NCI-H526 treated with DMSO at 0.1 percent for 48 hours (cell line): ENCODE measurements at regions not wholly inside any gene's neighbourhood (a gene's known extent, or its start where the extent isn't known, plus 50 kb on each side); places are given as distances from the start of the nearest gene placed in this dataset.

Experiments used
- DNase-seq: peaks from one replicate; lab custom pipeline; 2025; lab: John Stamatoyannopoulos, UW

DNA sequence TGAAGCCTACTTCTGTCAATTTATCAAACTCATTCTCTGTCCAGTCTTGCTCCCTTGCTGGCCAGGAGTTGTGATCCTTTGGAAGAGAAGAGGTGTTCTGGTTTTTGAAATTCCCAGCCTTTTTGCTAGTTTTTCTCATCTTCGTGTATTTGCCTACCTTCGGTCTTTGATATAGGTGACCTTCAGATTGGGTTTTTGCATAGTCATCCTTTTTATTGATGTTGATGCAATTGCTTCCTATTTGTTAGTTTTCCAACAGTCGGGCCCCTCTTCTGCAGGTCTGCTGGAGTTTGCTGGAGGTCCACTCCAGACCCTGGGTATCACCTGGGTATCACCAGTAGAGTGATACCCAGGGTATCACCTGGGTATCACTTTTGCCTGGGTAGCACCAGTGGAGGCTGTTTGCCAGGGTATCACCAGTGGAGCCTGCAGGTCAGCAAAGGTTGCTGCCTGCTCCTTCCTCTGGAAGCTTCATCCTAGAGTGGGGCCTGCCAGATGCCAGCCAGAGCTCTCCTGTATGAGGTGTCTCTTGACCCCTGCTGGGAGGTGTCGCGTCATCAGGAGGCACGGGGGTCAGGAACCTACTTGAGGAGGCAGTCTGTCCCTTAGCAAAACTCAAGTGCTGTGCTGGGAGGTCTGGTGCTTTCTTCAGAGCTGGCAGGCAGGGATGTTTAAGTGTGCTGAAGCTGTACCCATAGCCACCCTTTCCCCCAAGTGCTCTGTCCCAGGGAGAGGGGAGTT lies 684.2 kb downstream of the PCDH18 start:
- no peak for DNase-seq

DNA sequence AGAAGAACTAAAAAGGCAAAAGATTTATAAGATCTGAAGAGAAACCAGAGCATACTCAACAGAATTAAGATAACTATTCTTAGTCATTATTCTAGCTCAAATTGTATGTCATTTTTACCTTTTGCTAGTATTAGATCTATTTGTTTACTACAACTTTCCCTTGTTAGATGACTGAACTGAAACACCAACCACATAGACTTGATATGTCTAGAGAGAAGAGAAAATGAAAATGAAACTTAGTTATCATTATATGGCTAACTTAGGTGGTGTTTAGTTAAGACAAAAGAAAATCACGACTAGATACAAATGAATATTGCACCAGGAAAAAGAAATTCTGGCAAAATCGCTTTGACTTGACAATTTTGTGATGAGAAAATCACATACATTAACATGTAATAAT lies 690.8 kb downstream of the PCDH18 start:
- no peak for DNase-seq

DNA sequence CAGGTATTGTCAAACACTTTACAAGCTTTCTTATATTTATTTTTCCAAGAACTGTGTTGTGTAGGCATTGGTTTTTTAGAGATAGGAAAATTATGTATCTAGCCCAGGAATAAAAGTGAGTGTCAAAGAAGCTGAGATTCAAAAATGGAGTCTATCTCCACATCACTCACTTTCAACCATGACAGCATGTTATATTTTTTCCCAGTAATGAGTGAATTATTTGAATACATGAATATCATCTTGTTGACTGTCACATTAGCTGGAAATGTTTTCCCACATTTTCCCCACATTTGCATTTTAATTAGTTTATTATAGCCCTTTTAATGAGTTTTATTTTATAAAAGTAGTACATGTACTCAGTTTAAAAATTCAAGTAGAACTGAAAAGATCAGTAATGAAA lies 693.7 kb downstream of the PCDH18 start:
- DNase-seq, result no peak

DNA sequence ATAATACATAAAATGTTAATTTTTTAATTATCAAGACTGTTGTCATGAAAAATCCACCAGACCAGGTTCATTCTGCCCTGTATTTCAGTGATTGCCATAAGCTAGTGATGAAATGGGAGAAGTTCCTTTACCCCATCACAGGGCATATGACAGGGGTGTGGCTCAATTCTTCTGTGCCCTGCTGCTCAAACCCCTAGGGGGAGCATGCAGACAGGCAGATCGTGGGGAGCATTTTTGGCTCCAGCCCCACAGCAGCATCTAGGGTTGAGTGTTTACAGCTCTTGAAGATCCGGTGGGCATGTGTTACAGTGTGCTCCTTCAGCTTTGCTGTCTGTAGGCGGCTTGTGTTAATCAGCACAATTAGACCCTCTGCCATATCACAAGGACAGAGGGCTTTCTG lies 700.7 kb downstream of the PCDH18 start:
- DNase-seq, result no peak

DNA sequence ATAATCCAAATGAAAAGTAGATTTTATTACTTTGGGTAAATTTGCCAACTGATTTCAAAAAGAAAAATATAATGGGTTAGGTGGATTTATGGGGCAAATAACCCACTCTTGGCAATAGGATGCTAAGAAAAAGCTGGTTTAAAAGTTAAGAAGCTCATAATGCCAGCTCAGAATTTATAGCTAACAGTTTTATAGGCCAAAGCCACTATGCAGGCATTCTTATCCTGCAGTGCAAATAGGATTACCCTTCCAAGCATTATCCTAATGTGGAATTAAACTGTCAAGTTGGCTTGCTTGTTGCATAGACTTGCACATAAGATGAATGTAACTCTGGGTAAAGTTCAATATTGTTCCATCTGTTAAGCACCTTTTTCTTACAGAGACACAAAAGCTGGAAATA lies 703.0 kb downstream of the PCDH18 start:
- no peak for DNase-seq

DNA sequence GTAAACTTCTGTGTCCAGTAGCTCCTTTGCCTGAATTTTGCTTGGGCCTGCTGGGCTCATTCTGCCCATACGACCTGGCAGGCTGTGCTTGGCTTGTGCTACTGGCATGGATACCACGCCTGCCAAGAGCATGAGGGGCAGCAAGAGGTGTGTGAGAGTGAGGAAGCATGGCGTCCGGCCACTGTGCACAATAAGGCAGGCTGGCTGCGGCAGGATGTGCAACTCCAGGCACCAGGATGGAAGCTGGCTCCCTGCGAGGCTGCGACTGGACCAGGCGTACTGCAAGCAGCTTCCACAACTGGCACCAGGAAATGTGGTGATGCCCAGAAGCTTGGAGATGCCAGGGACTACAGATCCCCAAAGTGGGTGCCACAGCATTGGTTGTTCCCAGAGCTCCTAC lies 709.3 kb downstream of the PCDH18 start:
- DNase-seq, result no peak

DNA sequence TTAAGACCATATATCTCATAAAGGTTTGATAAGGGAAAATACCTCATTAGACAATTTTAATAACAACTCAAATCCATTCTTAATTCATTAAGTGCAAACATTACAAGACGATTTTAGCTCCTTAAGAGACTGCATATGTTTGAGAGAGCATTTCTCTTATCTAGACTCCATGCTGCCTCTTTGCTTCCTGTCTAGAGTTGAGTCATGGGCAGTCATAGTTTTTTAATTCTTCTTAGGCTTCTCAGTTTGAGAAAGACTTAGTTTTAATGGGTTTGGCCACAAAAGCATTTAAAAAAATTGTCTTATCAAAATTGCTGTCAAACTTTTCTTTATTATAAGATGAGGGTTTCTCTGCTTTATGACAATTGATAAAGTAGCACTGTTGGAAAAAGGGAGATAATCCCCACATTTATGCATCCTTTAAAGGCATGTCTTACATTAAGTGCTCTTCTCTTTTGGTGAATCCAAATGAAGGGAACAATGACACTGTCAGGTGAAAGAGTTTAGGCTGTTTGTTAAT lies 713.4 kb downstream of the PCDH18 start:
- DNase-seq, result no peak

DNA sequence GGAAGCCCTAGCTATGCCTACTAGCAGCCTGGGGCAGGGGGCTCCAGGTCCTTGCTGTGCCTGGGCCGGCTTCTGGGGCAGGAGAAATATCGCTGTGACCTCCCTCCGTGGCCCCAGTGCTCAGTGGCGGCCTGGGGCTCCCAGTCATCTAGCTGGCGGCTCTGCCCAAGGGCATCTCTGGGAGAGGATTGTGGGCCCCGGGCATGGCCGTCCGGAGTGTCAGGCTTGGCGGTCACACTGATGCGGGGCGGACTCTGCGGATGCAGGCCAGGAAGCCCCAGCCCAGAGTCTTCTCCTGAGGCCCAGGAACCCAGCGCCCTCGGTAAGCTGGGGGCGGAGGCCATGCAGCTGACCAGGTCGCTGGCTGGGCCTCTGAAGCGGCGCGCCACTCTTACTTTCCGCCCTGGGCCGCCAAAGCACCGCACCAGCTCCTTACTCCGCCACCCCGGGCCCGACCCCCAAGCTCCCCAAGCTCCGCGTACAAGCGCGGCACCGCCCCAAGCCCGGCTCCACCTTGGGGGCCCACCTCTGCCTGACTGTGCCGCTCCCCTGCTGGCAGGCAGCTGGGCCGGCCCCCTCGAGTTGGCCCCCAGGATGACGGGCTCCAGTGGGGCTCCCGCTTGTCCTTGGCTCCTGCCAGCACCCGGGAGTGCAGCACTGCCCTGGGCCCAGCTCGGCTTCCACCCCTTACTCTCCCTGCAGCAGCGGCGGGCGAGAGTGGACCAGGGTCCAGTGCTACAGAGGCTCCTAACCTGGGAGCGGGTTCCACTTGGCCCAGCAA lies 720.0 kb downstream of the PCDH18 start:
- DNase-seq, result no peak

DNA sequence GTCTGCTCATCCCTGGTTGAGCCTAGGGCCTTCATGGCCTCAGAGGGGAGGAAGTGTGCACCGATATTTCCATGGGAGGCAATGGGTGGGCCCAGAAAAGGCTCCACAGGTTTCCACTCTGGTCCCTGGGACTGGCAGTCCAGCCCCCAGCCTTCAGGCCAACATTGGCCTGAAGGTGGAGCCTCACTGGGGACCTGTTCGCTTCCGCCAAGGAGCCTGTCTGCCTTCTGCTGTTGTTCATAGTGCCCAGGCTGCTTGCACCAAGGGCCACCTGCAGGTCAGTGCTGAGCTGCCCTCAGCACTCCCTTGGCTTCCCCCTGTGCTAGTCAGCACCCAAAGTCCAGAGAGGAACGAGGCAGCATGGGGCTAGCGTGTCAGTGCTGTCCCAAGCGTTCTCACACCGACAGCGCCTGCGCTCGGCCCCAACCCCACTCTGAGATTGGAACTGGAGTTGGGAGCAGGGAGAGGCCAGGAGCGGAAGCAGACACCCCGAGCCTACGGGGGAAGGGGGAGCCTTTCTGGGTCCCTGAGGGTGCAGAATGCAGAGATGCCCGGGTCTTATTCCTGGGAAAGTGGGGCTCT lies 720.7 kb downstream of the PCDH18 start:
- no peak for DNase-seq

DNA sequence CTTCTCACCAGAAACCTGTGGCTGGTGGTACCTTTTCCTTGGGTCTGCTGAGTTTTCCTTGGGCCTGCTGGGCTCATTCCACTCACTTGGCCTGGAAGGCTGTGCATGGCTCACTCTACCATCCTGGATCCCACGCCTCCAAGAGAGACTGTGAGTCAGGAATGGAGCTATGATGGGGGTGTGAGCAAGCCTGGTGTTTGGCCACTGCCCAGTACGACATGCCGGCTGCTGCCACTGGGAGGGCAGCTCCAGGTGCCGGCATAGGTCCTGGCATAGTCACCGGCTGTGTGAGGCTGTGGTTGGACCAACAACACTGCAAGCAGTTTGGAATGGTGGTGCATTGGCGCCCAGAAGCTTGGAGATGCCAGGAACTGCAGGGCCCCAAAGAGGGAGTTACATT lies 721.7 kb downstream of the PCDH18 start:
- DNase-seq, result no peak

DNA sequence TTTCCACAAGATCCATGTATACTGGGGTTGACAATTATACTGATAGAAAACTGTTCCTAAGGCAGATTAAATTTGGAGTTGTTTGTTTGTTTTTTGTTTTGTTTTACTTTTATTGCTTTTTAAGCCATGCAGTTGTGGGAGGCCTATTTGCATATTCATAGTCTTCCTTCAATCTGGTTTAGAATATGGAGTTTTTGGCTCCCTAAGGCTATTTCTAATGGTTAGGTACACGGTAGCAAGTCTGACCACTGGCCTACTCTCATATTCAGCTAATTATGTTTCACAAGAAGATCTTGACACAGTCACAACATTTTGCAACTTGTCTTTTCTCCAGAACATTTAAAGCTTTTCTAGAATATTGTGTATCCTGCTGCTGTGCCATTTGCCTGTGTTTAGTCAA lies 725.5 kb downstream of the PCDH18 start:
- DNase-seq, result no peak

DNA sequence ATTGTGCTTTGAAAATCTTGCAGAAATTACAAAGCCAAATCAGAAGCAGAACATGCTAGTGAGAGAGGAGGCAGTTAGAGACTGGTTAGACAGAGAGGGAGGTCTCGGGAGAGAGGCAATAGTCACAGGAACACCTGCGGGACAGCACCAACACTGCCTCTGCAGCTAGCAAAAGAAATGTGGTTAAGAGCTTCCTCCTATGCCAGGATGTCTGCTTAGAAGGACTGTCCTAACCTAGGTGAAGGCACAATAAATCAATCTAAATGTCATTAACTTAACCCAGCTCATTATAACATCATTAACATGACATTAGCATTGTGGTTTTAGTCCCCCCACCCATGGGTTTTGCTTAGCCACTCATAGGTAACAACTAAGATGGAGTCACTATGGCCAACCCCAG lies 726.7 kb downstream of the PCDH18 start:
- DNase-seq, result no peak

DNA sequence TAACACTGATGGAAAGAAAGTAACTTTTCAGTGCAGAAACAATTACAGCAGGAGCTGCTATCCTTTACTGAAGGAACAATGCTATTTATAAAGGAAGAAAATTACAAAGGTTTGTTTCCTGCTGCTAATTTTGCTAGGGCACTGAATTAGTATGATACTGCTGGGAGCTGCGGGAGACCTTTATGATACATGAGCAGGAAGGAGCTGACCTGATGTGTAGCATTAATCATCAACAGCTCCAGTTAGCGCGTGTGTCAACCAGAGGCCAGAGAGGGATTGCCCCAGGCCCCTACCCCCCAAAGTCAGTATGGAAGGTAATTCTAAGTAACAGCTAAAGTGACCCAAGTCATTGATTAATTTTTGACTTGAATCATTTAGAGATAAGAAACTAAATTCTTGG lies 728.9 kb downstream of the PCDH18 start:
- DNase-seq, result no peak

DNA sequence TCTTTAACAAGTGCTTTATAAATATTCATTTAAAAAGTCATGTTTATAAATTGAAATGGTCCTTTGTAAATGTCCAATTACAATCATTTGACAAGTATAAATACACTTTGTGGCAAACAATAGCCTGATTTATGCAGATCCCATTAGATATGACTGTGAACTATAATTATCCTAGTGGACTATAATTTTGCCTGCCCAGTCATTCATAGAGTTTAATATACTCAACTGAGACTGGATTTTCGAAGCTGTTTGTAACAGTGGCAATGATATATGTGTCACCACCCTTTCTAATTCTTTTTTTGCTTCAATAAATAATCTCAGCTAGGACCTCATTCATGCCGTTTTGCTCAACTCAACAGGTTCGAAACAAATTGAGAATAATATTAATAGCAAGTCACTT lies 732.0 kb downstream of the PCDH18 start:
- DNase-seq, result no peak

DNA sequence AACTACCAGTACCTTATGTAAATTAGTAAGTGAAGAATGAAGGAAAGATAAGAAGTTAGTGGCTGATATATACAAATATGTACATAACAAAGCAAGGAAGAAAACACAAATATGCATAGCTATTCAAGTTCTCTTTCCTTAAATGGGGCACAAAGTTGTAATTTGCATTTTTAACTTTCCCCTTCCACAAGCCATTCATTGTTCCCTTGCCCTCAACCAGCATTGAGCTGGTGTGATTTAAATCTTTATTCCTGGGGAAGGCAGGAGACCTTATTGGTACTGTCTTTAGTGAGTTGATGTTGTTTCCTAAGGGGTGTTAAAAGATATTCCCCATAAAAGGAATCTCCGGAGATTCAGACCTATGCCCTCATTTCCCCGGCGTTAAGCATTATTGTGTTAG lies 735.3 kb downstream of the PCDH18 start:
- DNase-seq, result no peak

DNA sequence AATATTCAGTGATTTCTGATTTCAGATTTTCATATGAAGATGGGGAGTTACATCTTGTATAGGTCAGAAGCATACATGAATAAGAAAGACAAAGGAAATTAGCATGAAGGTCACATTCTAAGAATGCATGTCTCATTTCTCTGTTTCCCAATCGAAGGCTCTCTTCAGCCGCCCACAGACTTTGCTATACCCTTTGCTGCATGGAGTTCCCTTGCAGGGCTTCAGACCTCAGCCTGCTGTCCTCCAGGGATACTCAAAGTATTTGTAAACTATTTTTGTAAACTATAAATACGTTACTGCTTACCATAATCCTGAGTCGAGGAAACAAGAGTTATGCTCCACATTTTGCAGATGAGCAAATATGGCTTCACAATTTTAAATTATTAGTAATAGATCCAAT lies 738.4 kb downstream of the PCDH18 start:
- DNase-seq, result no peak

DNA sequence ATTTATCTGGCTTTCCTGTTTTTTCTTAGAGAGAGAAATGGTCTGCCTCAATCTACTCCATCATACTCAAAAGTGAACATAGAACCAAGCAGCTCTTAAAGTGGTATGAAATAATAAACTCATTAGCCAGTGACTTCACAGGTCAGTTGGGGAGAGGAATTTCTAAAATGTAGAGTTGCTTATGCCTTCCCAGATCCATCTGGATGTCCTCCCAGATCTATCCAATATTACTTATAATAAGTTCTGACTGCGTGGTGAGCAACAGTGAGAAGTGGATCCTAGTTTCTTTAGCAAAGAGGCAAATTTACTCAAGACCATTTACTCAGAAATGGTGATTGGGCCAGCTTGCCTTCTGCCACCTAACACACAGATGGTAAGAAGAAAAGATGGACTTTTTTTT lies 748.0 kb downstream of the PCDH18 start:
- DNase-seq, result no peak

DNA sequence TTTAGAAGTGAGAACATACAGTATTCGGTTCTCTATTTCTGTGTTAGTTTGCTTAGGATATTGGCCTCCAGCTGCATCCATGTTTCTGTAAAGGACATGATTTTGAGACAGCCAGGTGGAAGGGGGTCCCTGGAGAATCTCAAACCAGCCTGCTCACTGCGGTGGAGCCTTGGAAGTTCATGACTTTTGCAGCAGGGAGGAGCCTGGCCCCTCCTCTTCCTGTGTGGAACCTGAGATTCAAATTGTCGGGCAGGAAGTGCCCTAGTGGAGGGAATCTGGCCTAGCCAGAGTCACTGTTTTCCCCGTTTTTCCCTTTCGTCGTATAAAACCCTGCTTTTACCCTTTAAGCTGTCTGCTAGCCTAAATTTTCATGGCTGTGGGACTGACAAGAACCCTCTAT lies 762.6 kb downstream of the PCDH18 start:
- DNase-seq, result no peak

DNA sequence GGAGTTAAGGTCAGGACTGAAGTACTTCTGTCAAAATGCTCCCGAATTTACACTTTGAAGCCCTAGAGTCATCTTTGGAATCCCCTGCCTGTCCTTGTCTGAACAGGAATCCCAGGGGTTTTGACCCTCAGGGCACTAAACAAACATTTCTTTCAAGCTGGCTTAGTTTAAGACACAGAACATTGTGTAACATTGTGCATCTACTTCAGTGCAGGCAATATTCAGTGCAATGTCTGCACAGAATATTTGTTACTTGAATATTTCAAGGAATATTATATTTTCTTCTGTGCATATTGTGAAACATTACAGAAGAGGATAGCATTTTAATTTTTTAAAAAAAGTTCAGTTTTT lies 763.4 kb downstream of the PCDH18 start:
- no peak for DNase-seq

DNA sequence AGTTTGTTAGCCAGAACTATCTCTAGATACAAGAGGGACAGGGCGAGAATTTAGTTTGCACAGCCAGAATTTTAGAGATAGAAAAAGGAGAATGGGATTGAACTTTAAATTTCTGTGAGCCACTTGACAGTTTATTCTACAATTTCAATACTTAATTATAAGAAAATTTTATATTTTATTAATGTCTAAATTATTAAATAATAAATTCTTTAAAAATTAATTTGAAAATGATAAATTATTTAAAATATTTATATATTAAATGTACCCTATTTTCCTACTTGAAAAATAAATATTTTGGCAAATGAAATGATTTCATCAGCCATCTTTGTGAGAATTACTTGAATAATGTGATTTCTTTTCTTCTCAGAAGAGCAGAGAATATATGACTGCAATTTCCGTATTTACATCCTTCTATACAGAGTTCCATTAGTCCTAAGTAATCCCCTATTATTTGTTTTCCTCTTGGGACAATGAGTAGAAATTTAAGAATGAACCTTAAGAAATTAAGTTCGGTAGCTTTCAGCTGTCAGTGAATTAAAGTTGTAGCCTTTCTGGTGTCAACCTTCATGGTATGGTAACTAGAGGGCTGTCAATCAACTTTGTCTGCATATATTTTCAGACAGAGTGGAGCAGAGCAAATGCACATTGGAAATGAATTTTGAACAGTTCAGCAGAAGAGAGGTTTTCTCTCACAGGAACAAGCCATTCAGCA lies 763.9 kb downstream of the PCDH18 start:
- DNase-seq, result no peak

DNA sequence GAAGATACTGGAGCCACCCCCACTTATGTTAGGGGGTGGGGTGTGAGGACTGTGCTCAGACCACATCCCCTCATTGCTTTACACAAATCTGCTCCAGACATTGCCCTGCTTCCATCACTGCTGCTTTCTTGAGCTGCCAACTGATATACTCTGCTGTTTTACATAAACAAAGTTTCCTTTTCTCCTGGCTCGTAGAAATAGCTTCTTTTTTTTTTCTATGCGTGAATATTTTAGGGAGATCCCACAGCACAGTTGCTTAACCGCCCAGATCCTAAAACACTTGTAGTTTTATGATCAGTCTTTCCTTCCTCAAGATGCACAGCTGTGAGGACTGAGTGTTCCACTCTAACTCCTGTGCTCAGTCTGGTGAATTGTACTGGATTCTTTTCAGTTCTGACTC lies 768.4 kb downstream of the PCDH18 start:
- no peak for DNase-seq

DNA sequence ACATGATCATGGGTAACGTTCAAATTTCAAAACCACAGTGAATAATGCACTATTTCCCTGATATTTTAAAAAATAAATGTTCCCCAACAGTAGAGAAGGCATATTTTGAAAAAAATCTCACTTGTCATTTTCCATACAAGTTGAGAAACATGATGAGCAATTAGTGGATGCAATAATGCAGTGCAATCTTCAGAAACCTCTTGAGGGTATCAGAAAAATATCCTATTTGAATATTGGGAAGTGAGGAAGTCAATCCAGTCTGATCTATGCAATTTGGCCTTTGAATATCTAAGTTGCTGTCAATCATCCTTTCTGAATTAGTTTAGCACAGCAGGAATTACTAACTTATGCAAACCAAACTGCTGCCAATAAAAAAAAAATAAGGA lies 776.8 kb downstream of the PCDH18 start:
- DNase-seq, result no peak
